ENCODE measurements at regions not wholly inside any gene's neighbourhood (a gene's known extent, or its start where the extent isn't known, plus 50 kb on each side); places are given as distances from the start of the nearest gene placed in this dataset.
A peak's percentile ranks its signal among the peaks of the same experiment; 100 is the strongest.

GRCh38 chr5:157917491-157917890, 58.5 kb upstream of the CLINT1 start:
- CTCF ChIA-PET = no interaction called here
- no peaks in the 10 kb centered on the region for H3F3A ChIP-seq (ENCODE audit: low read length, unreplicated experiment)
- H3K4me3 ChIP-seq (ENCODE audit: low read length) = no peak overlapping the region
- DNase-seq (no peak), ATAC-seq (no peak)
- H3K79me2 ChIP-seq (ENCODE audit: low read length) = no peaks in the 10 kb centered on the region
- 0 out of 2 replicates have a peak, but pooled peaks cover 9% of the 10 kb centered on the region for H3K4me1 ChIP-seq (ENCODE audit: insufficient read depth, low read length)
- H4K20me1 ChIP-seq (ENCODE audit: low read length) = no peaks in the 10 kb centered on the region
- no peak for TF ChIP-seq EZH2phosphoT487 (IDR thresholded peaks at IDR 0.05; ENCODE audit: borderline replicate concordance, low read length)
- TF ChIP-seq EZH2 (IDR thresholded peaks at IDR 0.05; ENCODE audit: low read length, unreplicated experiment) = no peak
- no peak for TF ChIP-seq CTCF (conservative IDR thresholded peaks at IDR 0.05; ENCODE audit: low read depth, low read length)
- no peak overlapping the region for H3K27ac ChIP-seq (ENCODE audit: low read length)
- H3K4me2 ChIP-seq (ENCODE audit: low read length) = no peak overlapping the region
- H3K36me3 ChIP-seq (ENCODE audit: low read depth, low read length) = no peaks in the 10 kb centered on the region
- H3K9me2 ChIP-seq (replicated peaks; ENCODE audit: low read length) = no peaks in the 10 kb centered on the region
- POLR2A ChIA-PET (ENCODE audit: unreplicated experiment) = no interaction called here
- H3K27me3 ChIP-seq (ENCODE audit: low read length) = no peaks in the 10 kb centered on the region
- H2AFZ ChIP-seq (ENCODE audit: low read length) = no peak overlapping the region
- intact Hi-C loops (cut with micrococcal nuclease) = no loop called here
- BruUV-seq (replicated peaks) = no TSS peak
- no peak overlapping the region for H3K9ac ChIP-seq (ENCODE audit: low read length)
- H3K9me3 ChIP-seq (ENCODE audit: low read length) = no peaks in the 10 kb centered on the region

- no peaks in the 10 kb centered on the region for H3K36me3 ChIP-seq (ENCODE audit: low read depth, low read length)
- H3K9ac ChIP-seq (ENCODE audit: low read length) = no peak overlapping the region
- H3K9me3 ChIP-seq (ENCODE audit: low read length) = no peaks in the 10 kb centered on the region
- no peak overlapping the region for H3K27ac ChIP-seq (ENCODE audit: low read length)
- no peaks in the 10 kb centered on the region for H3K27me3 ChIP-seq (ENCODE audit: low read length)
- POLR2A ChIA-PET (ENCODE audit: unreplicated experiment) = no interaction called here
- no peaks in the 10 kb centered on the region for H3K79me2 ChIP-seq (ENCODE audit: low read length)
- DNase-seq = peak; percentile 23
- no peaks in the 10 kb centered on the region for H3K9me2 ChIP-seq (replicated peaks; ENCODE audit: low read length)
- no peak overlapping the region for H2AFZ ChIP-seq (ENCODE audit: low read length)
- 0 out of 2 replicates have a peak, but pooled peaks cover 9% of the 10 kb centered on the region for H3K4me1 ChIP-seq (ENCODE audit: insufficient read depth, low read length)
- no peaks in the 10 kb centered on the region for H4K20me1 ChIP-seq (ENCODE audit: low read length)
- no TSS peak for BruUV-seq (replicated peaks)
- H3K4me3 ChIP-seq (ENCODE audit: low read length) = no peak overlapping the region
- TF ChIP-seq CTCF (conservative IDR thresholded peaks at IDR 0.05; ENCODE audit: low read depth, low read length) = no peak
- TF ChIP-seq EZH2 (IDR thresholded peaks at IDR 0.05; ENCODE audit: low read length, unreplicated experiment) = no peak
- no peak for TF ChIP-seq EZH2phosphoT487 (IDR thresholded peaks at IDR 0.05; ENCODE audit: borderline replicate concordance, low read length)
- CTCF ChIA-PET = interaction anchor here (0.5 to 0.7 kb wide), 2 partner anchors 79 to 173 kb away, joined by 3 to 7 read pairs; no protein-coding TSS in a partner anchor
- no peaks in the 10 kb centered on the region for H3F3A ChIP-seq (ENCODE audit: low read length, unreplicated experiment)
- no peak overlapping the region for H3K4me2 ChIP-seq (ENCODE audit: low read length)
- intact Hi-C loops (cut with micrococcal nuclease) = no loop called here
- no peak for ATAC-seq
Observed at GRCh38 chr5:157915638-157916037, 56.7 kb upstream of the CLINT1 start.

DNA sequence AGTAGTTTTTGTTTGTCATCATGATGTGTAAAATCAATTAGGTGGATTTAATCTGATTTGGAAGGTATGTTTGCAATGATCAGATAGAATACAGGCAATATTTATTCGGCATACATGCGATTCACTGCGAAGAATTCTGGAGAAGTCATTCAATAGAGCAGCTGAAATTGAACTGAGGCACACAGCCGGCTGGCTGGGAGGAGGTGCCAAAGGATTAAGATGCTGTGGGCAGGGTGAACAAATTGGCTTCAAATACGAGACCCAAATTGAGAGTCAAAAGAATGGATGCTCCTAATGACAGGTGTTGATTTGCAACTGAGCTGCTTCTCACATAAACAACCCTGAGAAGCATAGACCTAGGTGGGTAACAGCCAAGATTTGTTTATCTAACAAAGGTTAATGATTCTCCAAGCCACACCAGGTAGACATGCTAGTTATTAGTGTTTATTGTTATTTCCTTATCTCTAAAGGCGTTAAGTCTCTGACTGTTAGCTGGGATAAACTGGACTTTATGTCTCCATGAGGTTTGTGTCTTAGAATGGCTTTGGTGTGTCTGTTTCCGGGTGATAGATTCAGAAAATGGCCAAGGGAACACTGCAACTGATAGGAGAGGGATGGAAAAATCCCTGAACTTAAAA, 55.3 kb upstream of the CLINT1 start:
- Histone ChIP-seq H3K4me3 (ENCODE audit: low read length) (no peak overlapping the region), H3K4me1 (ENCODE audit: insufficient read depth, low read length) (0 out of 2 replicates have a peak, but pooled peaks cover 9% of the 10 kb centered on the region), H3K9me3 (ENCODE audit: low read length) (no peaks in the 10 kb centered on the region), H2AFZ (ENCODE audit: low read length) (no peak overlapping the region), H3K27ac (ENCODE audit: low read length) (no peak overlapping the region), H3K9me2 (replicated peaks; ENCODE audit: low read length) (no peaks in the 10 kb centered on the region), H4K20me1 (ENCODE audit: low read length) (no peaks in the 10 kb centered on the region), H3F3A (ENCODE audit: low read length, unreplicated experiment) (no peaks in the 10 kb centered on the region), H3K79me2 (ENCODE audit: low read length) (no peaks in the 10 kb centered on the region), H3K4me2 (ENCODE audit: low read length) (no peak overlapping the region), H3K9ac (ENCODE audit: low read length) (no peak overlapping the region), H3K36me3 (ENCODE audit: low read depth, low read length) (no peaks in the 10 kb centered on the region), H3K27me3 (ENCODE audit: low read length) (no peaks in the 10 kb centered on the region)
- intact Hi-C loops (cut with micrococcal nuclease) = no loop called here
- no peak for TF ChIP-seq CTCF (conservative IDR thresholded peaks at IDR 0.05; ENCODE audit: low read depth, low read length)
- TF ChIP-seq EZH2phosphoT487 (IDR thresholded peaks at IDR 0.05; ENCODE audit: borderline replicate concordance, low read length) = no peak
- no peak for TF ChIP-seq EZH2 (IDR thresholded peaks at IDR 0.05; ENCODE audit: low read length, unreplicated experiment)
- DNase-seq (no peak), ATAC-seq (no peak)
- CTCF ChIA-PET = no interaction called here
- BruUV-seq (replicated peaks) = no TSS peak
- POLR2A ChIA-PET (ENCODE audit: unreplicated experiment) = interaction anchor here (0.7 kb wide), 1 partner anchor 76 kb away, joined by 7 read pairs; no protein-coding TSS in a partner anchor

All from PC-3 (cell line).